ENCODE measurements at regions not wholly inside any gene's neighbourhood (a gene's known extent, or its start where the extent isn't known, plus 50 kb on each side); places are given as distances from the start of the nearest gene placed in this dataset.

DNA sequence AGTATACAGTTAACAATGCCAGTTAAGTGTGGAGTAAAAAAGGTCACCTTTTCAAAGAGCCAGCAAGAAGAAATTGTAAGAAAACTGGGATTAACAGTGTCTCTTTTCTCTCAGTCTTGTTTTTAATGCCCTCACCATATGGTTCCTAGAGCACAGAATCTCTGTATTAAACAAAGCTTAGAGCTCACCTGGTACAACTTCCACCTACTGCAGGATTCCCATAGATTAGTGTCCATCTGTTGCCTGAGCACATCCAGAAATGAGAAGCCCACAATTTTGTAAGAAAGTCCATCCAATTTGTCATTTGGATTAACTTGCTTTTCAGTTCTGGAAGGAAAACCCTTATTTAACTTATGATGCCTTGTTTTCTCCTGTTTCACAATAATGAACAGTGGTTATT is 1037.1 kb downstream of the STPG2 start:
- H3K79me2 ChIP-seq (ENCODE audit: insufficient read depth, low read length), result no peaks in the 10 kb centered on the region
- H3K4me1 ChIP-seq (ENCODE audit: control insufficient read depth in 1 of 2, insufficient read depth in 2 of 2, low read length in 2 of 2), result no peaks in the 10 kb centered on the region
- H3K9me3 Mint-ChIP-seq, result peaks cover 0 to 18% (median 10%) of the 10 kb centered on the region in 7 donors
- peaks cover 5 to 9% of the 10 kb centered on the region in 2 donors for H3K9me3 ChIP-seq (replicated peaks in 1 of 2; ENCODE audit: control insufficient read depth in 1 of 2, insufficient read depth in 1 of 2, low read length in 2 of 2)
- H3K36me3 Mint-ChIP-seq, result no peaks in the 10 kb centered on the region
- TF ChIP-seq, protein P1, sequence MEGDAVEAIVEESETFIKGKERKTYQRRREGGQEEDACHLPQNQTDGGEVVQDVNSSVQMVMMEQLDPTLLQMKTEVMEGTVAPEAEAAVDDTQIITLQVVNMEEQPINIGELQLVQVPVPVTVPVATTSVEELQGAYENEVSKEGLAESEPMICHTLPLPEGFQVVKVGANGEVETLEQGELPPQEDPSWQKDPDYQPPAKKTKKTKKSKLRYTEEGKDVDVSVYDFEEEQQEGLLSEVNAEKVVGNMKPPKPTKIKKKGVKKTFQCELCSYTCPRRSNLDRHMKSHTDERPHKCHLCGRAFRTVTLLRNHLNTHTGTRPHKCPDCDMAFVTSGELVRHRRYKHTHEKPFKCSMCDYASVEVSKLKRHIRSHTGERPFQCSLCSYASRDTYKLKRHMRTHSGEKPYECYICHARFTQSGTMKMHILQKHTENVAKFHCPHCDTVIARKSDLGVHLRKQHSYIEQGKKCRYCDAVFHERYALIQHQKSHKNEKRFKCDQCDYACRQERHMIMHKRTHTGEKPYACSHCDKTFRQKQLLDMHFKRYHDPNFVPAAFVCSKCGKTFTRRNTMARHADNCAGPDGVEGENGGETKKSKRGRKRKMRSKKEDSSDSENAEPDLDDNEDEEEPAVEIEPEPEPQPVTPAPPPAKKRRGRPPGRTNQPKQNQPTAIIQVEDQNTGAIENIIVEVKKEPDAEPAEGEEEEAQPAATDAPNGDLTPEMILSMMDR (IDR thresholded peaks at IDR 0.05), result no peak
- no peak overlapping the region for H3K27ac ChIP-seq (ENCODE audit: low read depth in 1 of 2, low read length in 2 of 2)
- H3K4me2 ChIP-seq (replicated peaks; ENCODE audit: extremely low read depth, low read length, poor library complexity, severe bottlenecking), result no peak overlapping the region
- H4K20me1 ChIP-seq (ENCODE audit: insufficient read depth, low read length), result no peaks in the 10 kb centered on the region
- no peak overlapping the region for H2AFZ ChIP-seq (ENCODE audit: insufficient read depth, low read depth, low read length, poor library complexity, severe bottlenecking)
- no peak overlapping the region for H3K4me3 ChIP-seq (replicated peaks in 1 of 3; ENCODE audit: low read depth in 2 of 3, low read length in 3 of 3)
- no peak overlapping the region for H3K9ac ChIP-seq (ENCODE audit: insufficient read depth, low read length, poor library complexity, severe bottlenecking)
- no peaks in the 10 kb centered on the region for H3K27me3 ChIP-seq (ENCODE audit: control insufficient read depth in 2 of 2, insufficient read depth in 2 of 2, low read length in 2 of 2)
- H3K36me3 ChIP-seq (replicated peaks in 1 of 2; ENCODE audit: control insufficient read depth in 1 of 2, insufficient read depth in 2 of 2, low read length in 2 of 2), result no peaks in the 10 kb centered on the region
- intact Hi-C loops (cut with micrococcal nuclease), result no loop called here
- no peaks in the 10 kb centered on the region for H3K4me1 Mint-ChIP-seq
- no peak overlapping the region for H3K27ac Mint-ChIP-seq
- H3K4me3 Mint-ChIP-seq, result no peak overlapping the region
- no peak for DNase-seq
- no peaks in the 10 kb centered on the region for H3K27me3 Mint-ChIP-seq (ENCODE audit: low read depth in 3 of 3)

DNA sequence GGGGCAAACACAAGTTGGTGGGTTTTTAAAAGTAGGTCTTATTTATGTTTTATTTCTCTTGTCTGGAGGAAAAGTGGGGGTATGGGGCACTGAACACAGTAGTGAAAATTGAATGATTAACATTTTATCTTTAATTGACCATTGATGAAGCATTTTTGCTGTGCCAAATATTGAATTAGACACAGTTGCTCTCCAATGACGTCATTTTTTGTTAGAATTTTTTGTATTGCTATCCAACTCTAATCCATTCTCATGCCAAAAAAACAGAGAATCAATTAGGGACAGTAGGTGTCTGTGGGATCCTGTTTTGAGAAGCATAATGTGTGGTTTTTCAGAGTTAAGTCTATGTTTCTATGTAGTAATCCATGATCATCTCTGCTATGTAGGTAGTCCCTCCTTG is 1032.8 kb downstream of the STPG2 start:
- Histone ChIP-seq H3K79me2 (ENCODE audit: insufficient read depth, low read length) (no peaks in the 10 kb centered on the region), H2AFZ (ENCODE audit: insufficient read depth, low read depth, low read length, poor library complexity, severe bottlenecking) (no peak overlapping the region), H3K4me3 (replicated peaks in 1 of 3; ENCODE audit: low read depth in 2 of 3, low read length in 3 of 3) (no peak overlapping the region), H3K27me3 (ENCODE audit: control insufficient read depth in 2 of 2, insufficient read depth in 2 of 2, low read length in 2 of 2) (no peaks in the 10 kb centered on the region), H3K9me3 (replicated peaks in 1 of 2; ENCODE audit: control insufficient read depth in 1 of 2, insufficient read depth in 1 of 2, low read length in 2 of 2) (peaks cover 5% of the 10 kb centered on the region in 2 donors), H3K9ac (ENCODE audit: insufficient read depth, low read length, poor library complexity, severe bottlenecking) (no peak overlapping the region), H3K4me1 (ENCODE audit: control insufficient read depth in 1 of 2, insufficient read depth in 2 of 2, low read length in 2 of 2) (no peaks in the 10 kb centered on the region), H3K36me3 (replicated peaks in 1 of 2; ENCODE audit: control insufficient read depth in 1 of 2, insufficient read depth in 2 of 2, low read length in 2 of 2) (no peaks in the 10 kb centered on the region), H4K20me1 (ENCODE audit: insufficient read depth, low read length) (no peaks in the 10 kb centered on the region), H3K27ac (ENCODE audit: low read depth in 1 of 2, low read length in 2 of 2) (no peak overlapping the region), H3K4me2 (replicated peaks; ENCODE audit: extremely low read depth, low read length, poor library complexity, severe bottlenecking) (no peak overlapping the region)
- TF ChIP-seq, protein P1 (IDR thresholded peaks at IDR 0.05), result no peak
- no peak overlapping the region for H3K4me3 Mint-ChIP-seq
- no peak overlapping the region for H3K27ac Mint-ChIP-seq
- intact Hi-C loops (cut with micrococcal nuclease), result no loop called here
- no CpG with 5 or more reads among the region's 1 CpG for WGBS (ENCODE audit: insufficient coverage)
- H3K9me3 Mint-ChIP-seq, result peaks cover 0 to 5% (median 5%) of the 10 kb centered on the region in 7 donors
- H3K27me3 Mint-ChIP-seq (ENCODE audit: low read depth in 3 of 3), result no peaks in the 10 kb centered on the region
- no peak for DNase-seq
- no peaks in the 10 kb centered on the region for H3K4me1 Mint-ChIP-seq
- H3K36me3 Mint-ChIP-seq, result no peaks in the 10 kb centered on the region
